ENCODE measurements at regions not wholly inside any gene's neighbourhood (a gene's known extent, or its start where the extent isn't known, plus 50 kb on each side); places are given as distances from the start of the nearest gene placed in this dataset.

DNA sequence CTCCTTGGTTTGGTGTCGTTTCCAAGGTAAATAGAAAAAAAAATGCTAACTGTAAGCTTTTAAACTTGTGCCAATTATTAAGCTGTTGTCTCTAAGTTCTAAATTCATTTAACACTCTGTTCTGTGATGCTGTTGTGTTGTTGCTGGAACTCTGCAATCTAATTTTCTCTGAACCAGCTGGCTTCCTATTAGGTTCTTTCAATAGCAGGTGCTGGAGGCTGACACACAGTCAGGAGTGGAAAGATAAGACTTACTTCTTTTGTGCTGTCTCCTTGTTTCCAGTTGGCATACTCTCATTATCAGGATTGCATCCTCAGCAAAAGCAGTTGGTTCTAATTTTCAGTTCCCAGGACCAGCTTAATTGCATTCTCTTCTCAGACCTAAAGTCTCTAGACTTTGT is 1252.6 kb upstream of the NUDT12 start:
- DNase-seq (ENCODE audit: low read depth) = no peak
- TF ChIP-seq, protein P1, sequence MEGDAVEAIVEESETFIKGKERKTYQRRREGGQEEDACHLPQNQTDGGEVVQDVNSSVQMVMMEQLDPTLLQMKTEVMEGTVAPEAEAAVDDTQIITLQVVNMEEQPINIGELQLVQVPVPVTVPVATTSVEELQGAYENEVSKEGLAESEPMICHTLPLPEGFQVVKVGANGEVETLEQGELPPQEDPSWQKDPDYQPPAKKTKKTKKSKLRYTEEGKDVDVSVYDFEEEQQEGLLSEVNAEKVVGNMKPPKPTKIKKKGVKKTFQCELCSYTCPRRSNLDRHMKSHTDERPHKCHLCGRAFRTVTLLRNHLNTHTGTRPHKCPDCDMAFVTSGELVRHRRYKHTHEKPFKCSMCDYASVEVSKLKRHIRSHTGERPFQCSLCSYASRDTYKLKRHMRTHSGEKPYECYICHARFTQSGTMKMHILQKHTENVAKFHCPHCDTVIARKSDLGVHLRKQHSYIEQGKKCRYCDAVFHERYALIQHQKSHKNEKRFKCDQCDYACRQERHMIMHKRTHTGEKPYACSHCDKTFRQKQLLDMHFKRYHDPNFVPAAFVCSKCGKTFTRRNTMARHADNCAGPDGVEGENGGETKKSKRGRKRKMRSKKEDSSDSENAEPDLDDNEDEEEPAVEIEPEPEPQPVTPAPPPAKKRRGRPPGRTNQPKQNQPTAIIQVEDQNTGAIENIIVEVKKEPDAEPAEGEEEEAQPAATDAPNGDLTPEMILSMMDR (conservative IDR thresholded peaks at IDR 0.05; ENCODE audit: low read length) = no peak
- no peak overlapping the region for H3K4me3 ChIP-seq (ENCODE audit: low read length)

DNA sequence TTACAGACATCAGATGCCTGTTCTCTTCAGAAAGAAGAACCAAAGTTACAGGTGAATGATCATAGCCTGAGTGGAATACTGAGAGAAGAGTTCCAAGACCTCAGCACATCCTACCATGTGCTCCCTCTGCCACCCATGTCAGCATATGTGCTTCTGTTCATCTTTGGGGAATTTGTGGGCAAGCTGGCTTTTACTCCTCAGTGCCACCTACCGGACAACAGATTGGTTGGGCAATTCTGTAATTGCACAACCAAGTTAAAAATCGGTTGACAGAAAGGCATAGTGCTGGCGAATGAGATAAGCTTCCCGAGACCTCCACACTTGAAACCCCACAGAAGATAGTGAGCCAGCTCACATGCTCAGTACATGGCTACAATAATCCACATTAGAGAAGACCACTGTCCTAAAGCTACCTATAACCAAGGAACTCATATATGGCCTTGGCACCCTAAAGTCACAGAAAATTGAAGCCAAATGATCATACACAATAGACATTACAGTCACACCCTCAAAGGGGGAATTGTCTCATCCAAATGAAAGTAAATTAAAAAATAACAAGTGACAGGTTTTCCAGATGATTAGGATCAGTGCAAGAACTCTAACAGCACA is 1238.0 kb upstream of the NUDT12 start:
- H3K4me3 ChIP-seq (ENCODE audit: low read length) = no peak overlapping the region
- no peak for DNase-seq (ENCODE audit: low read depth)
- TF ChIP-seq, protein P1 (conservative IDR thresholded peaks at IDR 0.05; ENCODE audit: low read length) = no peak

DNA sequence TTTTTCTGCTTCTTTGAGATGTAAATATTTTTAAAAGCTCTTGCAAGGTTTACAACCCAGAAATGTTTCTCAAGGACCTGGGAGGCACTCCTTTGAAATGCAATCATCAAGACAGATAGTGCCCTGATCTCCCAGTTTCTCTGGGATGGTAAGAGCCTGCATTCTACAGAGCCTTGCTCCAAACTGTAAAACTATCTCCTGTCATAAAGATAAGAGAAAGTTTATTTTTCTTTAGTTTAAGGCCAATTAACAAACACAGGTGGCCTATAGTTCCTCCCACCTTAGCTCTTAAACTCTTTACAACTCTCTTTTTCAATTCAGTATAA is 1231.1 kb upstream of the NUDT12 start:
- no peak for DNase-seq (ENCODE audit: low read depth)
- no peak overlapping the region for H3K4me3 ChIP-seq (ENCODE audit: low read length)
- TF ChIP-seq, protein P1 (conservative IDR thresholded peaks at IDR 0.05; ENCODE audit: low read length) = no peak

DNA sequence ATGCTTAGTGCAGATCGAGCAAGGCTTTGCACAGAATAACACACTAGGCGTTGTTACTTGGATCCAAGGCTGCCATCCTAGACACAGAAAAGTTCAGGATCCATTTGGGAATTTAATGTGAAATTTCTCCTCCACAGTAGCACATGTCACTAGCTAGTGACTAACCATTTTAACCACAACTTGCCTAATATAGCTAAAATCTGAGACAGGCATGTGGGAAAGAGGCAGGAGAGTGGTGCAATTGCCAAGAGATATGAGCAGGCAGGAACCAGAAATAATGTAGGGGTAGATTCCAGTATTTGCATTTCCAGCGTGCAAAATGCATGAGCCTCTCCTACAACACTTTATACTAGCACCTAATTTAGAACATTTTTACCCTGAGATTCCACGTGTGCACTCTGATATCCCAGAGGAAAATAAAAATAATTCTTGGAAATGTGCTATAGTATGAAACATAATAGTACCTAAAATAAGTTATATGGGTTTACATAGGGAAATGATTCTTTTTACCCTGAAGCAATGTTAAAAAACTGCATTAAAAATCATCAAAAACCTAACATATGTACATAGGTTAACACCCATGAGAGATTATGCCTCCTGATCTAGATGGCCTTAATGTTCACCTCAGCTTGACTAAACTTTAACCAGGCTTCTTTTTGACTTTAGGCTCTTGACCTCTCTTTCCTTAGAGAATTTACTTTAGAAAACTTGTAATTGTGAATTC is 1230.6 kb upstream of the NUDT12 start:
- no peak overlapping the region for H3K4me3 ChIP-seq (ENCODE audit: low read length)
- no peak for DNase-seq (ENCODE audit: low read depth)
- TF ChIP-seq, protein P1 (conservative IDR thresholded peaks at IDR 0.05; ENCODE audit: low read length) = no peak

DNA sequence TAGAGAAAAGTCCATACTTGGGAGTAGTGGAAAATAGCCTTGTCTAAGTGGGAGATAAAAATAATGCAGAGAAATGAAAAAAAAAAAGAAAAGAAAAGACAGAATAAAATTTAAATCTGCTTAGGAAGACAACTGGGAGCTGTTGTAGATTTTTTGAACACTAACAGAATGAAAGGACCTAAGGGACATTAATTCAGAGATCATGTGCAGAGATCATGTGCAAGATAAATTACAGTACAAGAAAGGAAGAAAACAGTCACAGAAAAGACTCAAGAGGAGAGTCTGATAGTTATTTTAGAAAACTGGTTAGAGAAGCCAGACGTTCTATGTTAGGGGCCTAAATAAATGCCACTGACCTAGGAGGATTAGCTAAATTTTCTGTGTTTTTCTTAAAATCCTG is 1226.8 kb upstream of the NUDT12 start:
- TF ChIP-seq, protein P1 (conservative IDR thresholded peaks at IDR 0.05; ENCODE audit: low read length) = no peak
- H3K4me3 ChIP-seq (ENCODE audit: low read length) = no peak overlapping the region
- no peak for DNase-seq (ENCODE audit: low read depth)

DNA sequence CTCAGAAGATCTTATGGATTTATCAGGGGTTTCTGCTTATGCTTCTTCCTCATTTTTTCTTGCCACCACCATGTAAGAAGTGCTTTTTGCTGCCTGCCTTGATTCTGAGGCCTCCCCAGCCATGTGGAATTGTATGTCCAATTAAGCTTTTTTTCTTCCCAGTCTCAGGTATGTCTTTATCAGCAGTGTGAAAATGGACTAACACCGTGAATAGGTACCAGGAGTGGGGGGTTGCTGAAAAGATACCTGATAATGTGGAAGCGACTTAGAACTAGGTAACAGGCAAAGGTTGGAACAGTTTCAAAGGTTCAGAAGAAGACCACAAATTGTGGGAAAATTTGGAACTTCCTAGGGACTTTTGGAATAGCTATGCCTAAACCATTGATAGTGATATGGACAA is 1222.5 kb upstream of the NUDT12 start:
- DNase-seq (ENCODE audit: low read depth) = no peak
- TF ChIP-seq, protein P1 (conservative IDR thresholded peaks at IDR 0.05; ENCODE audit: low read length) = no peak

DNA sequence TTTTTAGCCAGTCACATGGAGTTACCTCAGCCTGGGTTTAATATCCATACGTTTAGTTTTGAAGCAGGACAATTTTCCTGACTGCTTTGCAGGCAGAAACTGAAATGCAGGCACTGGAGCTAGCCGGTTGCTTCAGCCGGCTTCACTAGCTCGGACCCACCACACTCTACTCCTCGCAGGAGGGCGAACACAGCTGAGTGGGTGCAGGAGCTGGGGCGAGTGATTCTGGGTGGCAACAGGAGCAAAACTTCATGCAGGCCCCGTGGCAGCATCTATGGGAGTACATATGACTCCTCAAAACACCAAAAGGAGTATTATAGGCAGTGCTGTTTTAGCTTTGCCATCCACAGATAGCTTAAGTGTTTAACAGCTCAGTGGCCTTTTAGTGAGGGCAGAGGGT is 1211.8 kb upstream of the NUDT12 start:
- DNase-seq (ENCODE audit: low read depth) = no peak
- H3K4me3 ChIP-seq (ENCODE audit: low read length) = no peak overlapping the region
- TF ChIP-seq, protein P1 (conservative IDR thresholded peaks at IDR 0.05; ENCODE audit: low read length) = no peak

More for the DNA sequence above, 1222.5 kb upstream of the NUDT12 start:
- H3K4me3 ChIP-seq (ENCODE audit: low read length) = no peak overlapping the region
